NCI-H460 (cell line): ENCODE measurements at regions not wholly inside any gene's neighbourhood (a gene's known extent, or its start where the extent isn't known, plus 50 kb on each side); places are given as distances from the start of the nearest gene placed in this dataset.
"Not testable (repeated sequence)": the region's sequence is repeated elsewhere in the genome, so short reads cannot be mapped to it uniquely, and the experiment has no call there.

ENCODE experiments used
- DNase-seq: peaks from one replicate; pipeline ENCODE4 v3.0.0-alpha.2; 2016; ENCODE audit warnings: low read depth; ENCODE audit errors: extremely low read depth

DNA sequence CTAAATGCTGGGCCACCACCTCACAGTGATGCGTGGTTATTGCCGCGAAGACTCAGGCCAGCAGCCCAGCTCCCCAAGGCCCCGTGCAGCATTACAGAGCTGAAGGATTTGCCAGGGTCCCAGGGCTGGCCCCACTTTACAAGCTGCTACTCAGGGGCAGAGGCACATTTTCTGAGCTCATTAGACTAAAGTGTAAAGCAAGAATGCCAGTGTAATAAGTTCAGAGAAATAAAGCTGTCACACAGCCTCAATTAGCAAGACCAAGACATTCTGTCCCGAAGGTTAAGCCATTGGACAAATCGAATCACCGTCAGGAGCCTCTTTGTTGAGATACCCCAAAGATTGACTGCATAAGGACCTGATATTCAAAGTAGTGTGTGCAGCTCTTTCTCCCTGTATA, 428.4 kb downstream of the EFNB2 start:
- DNase-seq: no peak

DNA sequence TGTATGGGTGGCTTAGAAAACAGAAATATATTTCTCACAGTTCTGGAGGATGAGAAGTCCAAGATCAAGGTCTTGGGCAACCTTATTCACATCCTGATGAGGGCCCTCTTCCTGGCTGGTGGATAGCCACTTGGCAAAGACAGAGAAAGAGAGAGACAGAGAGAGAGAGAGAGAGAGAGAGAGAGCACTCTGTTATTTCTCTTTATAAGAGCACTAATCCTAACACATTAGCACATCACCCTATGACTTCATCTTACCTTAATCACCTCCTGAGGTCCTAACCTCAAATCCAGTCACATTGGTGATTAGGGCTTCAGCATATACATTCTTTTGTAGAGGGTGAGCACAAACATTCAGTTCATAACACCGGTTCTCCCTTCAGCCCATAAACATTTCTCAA, 430.3 kb downstream of the EFNB2 start:
- DNase-seq: no peak

DNA sequence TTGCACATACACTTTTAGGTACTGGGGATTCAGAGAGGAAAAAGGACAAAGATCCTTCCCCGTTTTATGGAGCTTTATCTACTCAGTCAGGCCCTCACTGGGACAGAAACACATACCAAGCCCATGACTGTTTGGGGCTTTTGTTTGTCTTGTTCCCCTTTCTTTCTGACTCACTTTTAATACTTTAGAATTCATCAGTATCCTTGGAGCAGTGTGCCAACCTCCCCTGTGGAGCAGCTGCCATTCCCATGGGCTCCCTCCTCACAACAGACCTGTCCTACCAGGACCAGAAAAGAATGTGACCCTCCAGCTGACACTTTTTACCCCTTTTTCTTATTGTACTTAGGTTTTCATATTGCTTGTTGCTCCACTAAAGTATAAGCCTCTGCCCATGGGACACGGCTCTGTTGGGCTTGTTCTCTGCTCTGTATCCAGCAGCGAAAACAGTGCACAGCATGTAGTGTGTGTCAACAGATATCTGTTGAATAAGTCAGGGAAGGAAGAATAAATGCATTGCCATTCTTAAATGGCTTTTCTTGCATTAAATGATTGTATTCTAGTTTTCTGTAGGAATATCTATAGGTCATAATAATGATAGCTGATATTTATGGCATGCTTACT, 431.1 kb downstream of the EFNB2 start:
- no peak for DNase-seq

DNA sequence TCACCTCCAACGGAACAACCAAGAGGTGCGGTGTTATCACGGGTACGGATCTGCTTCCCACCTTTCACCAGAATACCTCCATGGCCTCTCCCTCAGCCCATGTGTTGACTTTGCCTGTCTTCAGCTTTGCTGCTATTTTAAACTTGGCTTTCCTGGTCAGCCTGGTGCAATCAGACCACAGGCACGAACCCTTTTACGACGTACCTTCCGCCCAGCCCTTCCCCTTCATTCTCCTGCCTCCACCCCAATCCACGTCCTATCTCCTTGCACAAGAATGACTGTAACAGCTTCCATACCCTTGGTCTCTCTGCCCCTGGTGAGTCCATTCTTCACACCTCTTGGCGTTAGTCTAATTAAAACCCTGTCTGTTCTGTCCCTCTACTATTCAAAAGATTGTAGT, 431.7 kb downstream of the EFNB2 start:
- no peak for DNase-seq

DNA sequence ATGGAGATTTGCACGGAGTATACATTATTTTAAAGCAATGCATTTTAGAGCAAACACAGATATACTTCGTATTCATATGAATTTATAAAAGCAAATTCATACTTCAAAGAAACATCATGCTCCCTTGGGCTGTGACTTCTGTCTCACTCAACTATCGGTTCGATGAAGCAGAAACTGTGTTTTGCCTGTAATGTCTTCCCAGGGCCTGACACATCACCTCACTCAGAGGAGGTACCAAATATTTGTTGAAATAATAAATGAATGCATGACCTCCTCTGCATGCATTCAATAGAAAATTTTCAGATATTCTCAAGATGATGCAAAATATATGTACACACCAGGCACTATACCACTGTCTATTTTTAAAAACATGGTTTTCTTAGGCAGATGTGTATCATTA, 432.7 kb downstream of the EFNB2 start:
- DNase-seq: no peak

DNA sequence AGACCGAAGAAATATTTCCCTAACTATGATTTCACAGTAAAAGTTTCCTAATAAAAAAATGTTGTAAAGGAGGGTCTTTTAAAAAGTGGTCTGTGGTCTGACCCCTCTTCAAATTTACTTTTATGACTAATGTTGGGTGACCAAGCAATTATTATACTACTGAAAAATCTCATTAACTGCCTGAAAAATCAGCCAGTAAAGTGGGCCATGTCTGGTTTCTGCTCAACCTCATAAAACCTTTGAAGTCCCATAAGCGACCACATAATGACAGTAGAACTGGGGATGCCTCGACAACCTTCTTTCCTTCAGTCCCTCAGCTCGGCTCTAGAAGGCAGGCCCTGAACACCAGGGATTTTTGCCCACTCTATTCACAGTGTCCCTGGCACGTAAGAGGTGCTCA, 434.3 kb downstream of the EFNB2 start:
- DNase-seq: no peak

DNA sequence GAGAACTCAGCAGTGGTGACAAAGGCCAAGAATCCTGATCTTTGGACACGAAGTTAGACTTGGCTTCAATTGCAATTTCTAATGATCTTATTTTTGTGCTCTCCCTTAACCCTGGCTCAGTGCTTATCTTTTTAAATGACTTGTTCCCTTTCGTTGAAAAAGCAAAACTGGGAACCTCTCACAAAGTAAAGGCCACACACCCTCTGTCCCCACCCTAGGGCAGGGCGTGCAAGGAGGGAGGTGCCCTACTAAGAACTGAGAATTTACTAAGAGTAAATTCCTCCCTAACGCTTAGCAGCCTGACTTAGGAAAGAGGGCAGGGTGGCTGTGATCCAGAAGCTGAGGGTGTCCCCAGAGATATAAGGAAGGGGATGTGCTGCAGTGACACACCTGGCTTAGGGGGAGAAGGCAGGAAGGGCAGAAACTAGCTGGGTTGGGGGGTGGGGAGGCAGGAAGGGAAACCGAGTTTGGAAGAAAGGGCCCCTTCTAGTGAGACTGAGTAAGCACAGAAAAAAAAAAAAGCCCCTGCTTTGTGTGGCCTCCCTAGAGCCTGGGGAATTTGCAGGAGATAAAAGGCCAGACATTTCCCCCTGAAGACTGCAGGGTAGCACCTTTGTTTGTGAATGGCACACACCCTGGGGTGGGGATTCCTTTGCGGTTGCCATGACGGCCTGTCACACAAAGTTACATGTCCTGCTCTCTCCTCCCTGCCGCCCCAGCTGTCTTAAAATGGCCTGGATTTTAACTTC, 435.1 kb downstream of the EFNB2 start:
- no peak for DNase-seq

DNA sequence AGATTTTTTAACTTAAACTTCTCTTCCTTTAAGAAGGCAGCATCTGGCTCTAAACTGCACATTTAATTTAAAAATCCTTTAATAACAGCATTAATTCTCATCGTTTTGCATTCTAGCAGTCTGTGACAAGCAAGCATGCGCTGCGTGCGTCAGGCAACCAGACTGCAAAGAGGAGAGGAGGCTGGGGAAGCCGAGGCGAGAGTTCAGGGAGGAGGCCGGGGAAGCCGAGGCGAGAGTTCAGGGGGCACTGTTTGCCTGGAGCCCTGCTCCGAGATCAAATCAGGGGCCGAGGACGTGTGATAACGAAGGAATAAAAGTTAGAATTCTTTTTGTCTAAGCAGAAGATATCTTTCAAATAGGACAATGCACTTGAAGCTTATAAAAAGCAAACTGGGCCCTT, 435.7 kb downstream of the EFNB2 start:
- DNase-seq: no peak

DNA sequence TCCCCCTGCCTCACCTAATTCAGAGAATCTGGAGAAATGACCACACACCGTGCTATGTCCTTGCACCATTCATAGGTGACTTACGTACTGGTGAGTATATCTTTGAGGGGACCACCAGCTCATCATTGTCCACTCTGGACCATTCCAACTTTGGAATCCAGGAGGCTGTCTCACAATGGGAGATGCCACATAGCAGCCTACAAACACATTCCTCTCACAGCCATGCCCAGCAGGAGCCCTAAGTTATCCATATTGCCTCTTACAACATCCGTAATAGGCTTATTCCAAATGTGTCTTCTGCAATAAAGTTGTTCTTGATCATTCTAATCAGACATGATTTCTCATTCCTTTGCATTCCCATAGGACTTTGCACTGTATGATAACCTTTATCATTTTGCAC, 436.7 kb downstream of the EFNB2 start:
- no peak for DNase-seq

DNA sequence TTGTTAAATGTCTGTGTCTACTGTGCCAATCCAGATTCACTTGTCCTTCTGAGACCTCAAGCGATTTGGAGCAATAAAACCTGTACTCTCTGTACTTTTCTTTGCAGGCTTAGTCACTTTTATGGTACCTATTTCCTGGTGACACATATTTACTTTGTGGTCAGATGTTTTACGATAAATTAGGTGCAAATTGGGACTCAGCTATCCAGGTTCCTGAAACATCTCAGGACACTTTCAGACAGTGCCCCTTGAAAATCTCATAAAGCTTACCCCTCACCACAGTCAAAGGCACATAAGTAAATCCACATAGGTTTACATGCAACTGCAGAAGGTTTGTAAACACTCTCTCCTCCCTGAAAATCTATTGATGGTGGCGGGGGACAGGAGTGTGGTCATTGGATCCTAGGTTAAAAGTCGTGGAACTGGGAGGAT, 438.8 kb downstream of the EFNB2 start:
- no peak for DNase-seq

DNA sequence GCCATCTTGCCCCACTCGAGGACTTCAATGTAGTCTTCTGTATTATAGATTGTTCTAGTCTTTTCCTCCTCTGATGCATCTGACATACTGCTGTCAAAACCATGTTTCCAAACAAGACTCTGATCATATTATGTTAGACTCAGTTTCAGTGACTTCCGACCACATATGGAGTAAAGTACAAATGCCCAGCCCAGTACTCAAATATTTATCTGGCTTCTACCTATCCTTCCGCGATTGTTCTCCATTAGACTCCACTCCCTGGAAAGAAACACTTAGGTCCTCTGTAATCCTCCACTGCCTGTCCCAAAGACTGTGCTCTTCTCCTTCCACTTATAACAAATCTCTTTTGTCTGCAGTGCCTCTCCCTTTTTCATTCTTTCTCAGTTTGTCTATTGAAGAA, 439.5 kb downstream of the EFNB2 start:
- DNase-seq: no peak

DNA sequence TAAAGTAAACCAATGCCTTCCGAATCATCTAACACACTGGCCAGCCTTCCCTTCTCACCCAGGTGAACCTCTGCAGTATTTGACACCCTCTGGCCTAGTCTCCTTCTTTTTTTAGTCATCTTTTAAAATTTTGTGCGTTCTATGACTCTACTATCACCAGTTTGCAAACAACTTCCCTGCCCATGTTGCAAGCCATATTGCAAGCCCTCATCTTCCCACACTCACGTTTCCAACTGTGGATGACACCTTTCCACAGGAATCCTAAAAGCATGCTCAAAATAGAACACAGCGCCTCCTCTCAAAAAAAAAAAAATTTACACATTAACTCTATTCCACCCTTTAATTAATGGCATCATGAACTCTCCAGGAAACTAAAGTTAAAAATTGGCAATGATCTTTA, 440.1 kb downstream of the EFNB2 start:
- no peak for DNase-seq

DNA sequence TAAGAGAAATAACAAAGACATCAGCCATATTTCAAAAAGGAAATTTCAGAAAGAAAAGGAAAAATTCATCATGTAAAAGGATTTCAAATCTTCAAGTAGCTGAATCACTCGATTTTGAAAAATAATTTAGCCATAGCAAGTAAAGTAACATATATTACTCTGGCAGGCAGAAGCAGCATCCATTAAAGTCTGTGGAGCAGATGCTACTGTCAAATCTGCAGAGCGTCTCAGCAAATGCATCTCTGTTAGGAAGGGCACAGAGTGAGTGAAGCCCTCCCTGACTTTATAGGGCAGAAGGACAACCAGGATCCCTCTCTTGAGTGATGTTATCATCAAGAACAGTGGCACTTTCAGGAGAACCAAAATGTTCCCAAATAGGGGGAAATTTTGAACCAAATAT, 445.5 kb downstream of the EFNB2 start:
- DNase-seq: no peak

DNA sequence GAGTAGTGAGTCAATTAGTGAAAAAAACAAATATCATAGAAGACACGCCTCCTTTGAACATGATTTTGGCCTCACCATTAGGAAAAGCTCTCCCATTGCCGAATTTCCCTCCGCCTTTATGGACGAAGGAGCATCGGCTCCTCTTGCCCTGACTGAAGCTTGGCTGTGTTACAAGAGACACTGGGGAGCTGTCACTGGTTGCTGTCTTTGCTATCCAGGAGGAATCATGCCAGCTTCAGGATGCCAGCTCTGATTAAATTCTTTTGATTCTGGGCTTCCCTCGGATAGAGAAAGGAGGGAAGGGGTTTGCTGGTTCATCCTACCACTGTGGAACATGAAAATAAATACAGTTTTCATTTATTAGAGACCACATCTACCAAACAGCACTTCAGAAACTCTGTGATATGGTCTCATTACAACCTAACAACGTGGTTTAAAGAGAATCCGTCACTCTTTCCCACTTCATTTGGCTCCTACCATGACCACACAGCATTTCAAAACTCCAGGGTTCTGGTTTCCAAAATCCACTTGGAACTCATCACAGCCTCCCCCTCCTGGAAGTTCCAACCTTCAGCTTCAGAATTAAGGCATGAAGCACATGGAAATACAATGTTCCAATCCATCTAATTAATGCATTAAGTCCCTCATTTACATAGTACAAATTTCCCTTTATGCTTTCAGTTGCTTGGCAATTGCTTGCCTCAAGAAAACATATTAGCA, 446.0 kb downstream of the EFNB2 start:
- DNase-seq: no peak

DNA sequence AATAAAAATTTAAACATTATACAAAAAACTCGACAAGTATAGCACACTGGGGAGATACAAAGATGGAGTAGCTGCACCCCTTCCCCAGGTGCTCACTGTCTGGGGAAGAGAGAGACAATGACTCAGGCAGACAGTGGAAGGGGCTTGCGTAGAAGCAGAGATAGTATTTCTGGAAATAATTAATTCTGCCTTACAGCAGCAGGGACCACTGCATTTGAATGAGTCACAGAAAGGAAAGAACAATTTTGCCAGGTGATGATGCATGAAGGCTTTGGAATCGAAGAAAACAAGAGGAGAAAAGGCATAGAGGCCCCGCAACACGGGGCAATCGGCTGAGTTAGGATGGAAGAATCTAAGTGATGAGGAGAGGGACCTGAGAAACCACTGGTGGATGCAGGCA, 447.4 kb downstream of the EFNB2 start:
- no peak for DNase-seq

DNA sequence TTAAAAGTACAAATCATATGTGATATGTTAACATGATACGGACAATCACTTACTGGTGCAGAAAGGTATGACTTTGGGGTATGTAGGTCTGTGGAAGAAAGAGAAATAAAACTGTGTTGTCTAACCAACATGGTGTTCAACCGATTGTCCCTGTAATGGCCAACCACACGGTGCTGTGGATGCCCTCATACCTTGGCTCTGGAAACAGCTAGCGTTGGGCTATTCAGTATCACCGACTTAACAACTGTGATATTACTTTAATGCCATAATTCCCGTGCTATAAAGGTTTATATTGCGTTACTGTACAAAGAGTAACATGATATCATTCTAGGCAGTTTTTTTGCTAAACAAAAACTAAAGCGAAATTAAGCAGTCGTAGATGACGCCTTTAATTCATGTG, 448.3 kb downstream of the EFNB2 start:
- no peak for DNase-seq

DNA sequence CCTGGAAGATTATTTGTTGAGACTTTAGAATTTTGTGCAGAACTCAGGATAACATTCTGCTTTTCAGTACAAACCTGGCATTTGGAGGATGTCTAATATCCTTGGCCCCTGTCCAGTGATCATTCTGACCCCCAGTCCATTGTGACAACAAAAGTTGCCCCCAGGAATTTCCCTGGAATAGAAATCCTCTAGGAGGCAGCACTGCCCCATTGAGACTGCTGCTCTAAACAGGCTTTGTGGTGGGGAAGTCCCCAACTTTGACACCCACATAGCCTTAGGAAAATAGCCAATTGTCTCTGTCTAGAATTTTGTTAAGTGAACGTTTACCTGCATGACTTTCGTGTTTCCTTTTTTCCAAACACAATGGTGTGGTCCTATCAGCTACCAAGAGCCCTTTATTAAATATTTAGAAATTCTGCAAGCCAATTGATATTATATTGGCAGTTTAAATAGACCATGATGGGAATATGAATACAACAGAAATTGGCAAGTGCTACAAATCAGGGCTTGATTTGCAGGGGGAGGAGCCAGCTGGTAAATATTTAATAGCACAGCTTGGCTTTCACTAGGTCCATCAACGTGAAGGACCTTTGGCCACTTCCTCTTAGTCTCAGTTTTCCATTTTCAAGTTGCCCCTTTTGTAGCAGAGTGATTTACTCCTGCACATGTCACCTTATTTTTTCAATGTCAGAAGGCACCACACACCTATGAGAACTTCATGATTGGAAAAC, 451.7 kb downstream of the EFNB2 start:
- DNase-seq: peak; percentile 2

DNA sequence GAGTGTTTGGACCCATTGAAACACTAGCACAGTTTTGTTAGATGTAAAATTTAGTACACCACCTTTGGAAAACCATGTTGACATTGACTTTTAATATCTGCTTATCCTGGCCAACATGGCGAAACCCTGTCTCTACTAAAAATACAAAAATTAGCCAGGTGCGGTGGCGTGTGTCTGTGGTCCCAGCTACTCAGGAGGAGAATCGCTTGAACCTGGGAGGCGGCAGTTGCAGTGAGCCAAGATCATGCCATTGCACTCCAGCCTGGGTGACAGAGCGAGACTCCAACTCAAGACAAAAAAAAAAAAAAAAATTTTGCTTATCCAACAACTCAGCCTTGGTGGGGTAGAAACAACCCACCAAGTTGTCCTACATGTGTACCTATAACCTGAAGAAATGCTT, 454.2 kb downstream of the EFNB2 start:
- DNase-seq: not testable (repeated sequence)

DNA sequence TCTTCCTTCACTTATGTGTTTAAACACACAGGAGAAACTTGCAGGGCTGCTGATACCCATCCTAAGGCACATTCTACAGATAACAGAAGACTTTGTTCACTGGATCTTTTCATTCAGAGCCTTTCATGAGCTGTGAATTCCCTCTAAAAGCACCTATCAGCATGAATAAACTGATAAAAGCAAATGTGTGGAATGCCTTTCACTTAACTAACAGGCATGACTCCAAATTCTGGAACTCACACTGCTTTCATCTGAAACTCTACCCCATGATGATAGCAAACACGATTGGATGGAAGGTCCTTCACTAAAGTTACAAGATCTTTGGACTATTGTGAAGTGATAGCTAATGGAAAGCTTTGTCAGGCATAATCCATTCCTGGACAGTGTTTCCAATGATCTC, 457.3 kb downstream of the EFNB2 start:
- no peak for DNase-seq

DNA sequence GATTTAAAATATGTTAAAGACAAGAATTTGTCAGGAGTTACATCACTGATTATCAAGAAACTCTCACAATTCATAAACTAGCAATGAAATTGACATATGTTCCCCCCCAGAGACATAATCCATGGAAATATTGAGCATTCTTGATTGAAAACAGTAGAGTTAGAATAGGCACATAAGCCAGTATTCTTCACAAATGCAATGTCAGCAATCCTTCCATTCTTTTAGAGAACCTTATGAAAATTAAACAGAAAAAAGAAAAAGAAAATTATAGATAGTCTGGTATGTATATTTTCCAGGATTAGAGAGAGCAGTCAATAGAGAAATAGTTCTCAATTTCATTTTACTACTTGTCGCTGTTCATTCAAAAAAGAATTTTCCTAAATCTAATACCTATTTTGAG, 458.4 kb downstream of the EFNB2 start:
- no peak for DNase-seq

DNA sequence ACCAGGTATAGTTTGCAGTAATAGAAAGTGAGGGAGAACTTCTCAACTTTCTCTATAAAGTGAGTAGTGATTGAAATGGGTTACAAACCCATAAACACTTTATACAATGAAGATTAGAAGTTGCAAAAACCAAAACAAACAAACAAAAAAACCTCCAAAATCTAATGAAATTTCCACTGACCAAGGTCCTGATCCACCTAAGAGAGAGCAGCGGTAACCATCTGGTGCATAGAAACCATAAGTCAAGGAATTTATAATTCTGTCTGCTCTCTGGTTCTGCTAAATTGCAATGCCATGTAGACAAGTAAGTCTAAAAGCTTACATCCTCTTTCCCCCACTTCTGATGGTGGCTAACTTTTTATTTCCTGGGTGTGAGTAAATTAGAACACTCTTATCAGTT, 463.4 kb downstream of the EFNB2 start:
- DNase-seq: no peak
